GM23338 (cell line): ENCODE measurements at regions not wholly inside any gene's neighbourhood (a gene's known extent, or its start where the extent isn't known, plus 50 kb on each side); places are given as distances from the start of the nearest gene placed in this dataset.

Experiments
- ATAC-seq: fragments of 200-7000 bp; cut with Tn5 transposase; 3 replicates; pipeline ENCODE4 v1.9.1; 2020
- DNase-seq: peaks from one replicate; pipeline ENCODE4 v3.0.0-alpha.2; 2015; ENCODE audit warnings: low spot score
- H2AFZ ChIP-seq: fragments of 200-600 bp; sonication (generic); 2 replicates; pipeline ENCODE4 v1.8.0; 2016; ENCODE audit warnings: antibody characterized with exemption, mild to moderate bottlenecking, moderate library complexity
- H3F3A ChIP-seq: fragments of 200-600 bp; sonication (generic); replicated peaks from 2 replicates; pipeline ENCODE4 v1.8.0; 2017; ENCODE audit warnings: antibody characterized with exemption, mixed run types, low read depth
- H3K27ac ChIP-seq: fragments of 200-600 bp; sonication (generic); 2 replicates; pipeline ENCODE4 v1.6.1; 2016; ENCODE audit warnings: low read depth
- H3K27me3 ChIP-seq: fragments of 200-600 bp; sonication (generic); 2 replicates; pipeline ENCODE4 v1.8.0; 2016; ENCODE audit warnings: mild to moderate bottlenecking, mixed run types, moderate library complexity; ENCODE audit not compliant: insufficient read depth
- H3K36me3 ChIP-seq: fragments of 200-600 bp; sonication (generic); 2 replicates; pipeline ENCODE4 v1.8.0; 2016; ENCODE audit warnings: mild to moderate bottlenecking; ENCODE audit not compliant: insufficient read depth
- H3K4me1 ChIP-seq: fragments of 200-600 bp; sonication (generic); 2 replicates; pipeline ENCODE4 v1.8.0; 2016; ENCODE audit warnings: mild to moderate bottlenecking, moderate library complexity; ENCODE audit not compliant: insufficient read depth
- H3K4me2 ChIP-seq: fragments of 200-600 bp; sonication (generic); 2 replicates; pipeline ENCODE4 v1.7.1; 2017; ENCODE audit warnings: mixed run types
- H3K4me3 ChIP-seq: fragments of 200-600 bp; sonication (generic); 2 replicates; pipeline ENCODE4 v1.6.1; 2016; ENCODE audit warnings: mixed run types
- H3K79me2 ChIP-seq: fragments of 200-600 bp; sonication (generic); replicated peaks from 2 replicates; pipeline ENCODE4 v1.8.0; 2017; ENCODE audit warnings: mild to moderate bottlenecking; ENCODE audit not compliant: insufficient read depth
- H3K9me2 ChIP-seq: fragments of 200-600 bp; sonication (generic); 2 replicates; pipeline ENCODE4 v1.8.0; 2017; ENCODE audit not compliant: insufficient read depth
- H4K20me1 ChIP-seq: fragments of 200-600 bp; sonication (generic); replicated peaks from 2 replicates; pipeline ENCODE4 v1.8.0; 2017; ENCODE audit warnings: mild to moderate bottlenecking; ENCODE audit not compliant: insufficient read depth
- H3K27ac Mint-ChIP-seq: 2 replicates; pipeline ENCODE4 v1.8.0; 2020; ENCODE audit warnings: inconsistent platforms, mild to moderate bottlenecking, moderate library complexity, mixed read lengths
- H3K27me3 Mint-ChIP-seq: 3 replicates; pipeline ENCODE4 v1.8.0; 2022; ENCODE audit warnings: low read depth, mild to moderate bottlenecking, moderate library complexity, mixed read lengths, inconsistent platforms; ENCODE audit not compliant: insufficient read depth, poor library complexity
- H3K36me3 Mint-ChIP-seq: 3 replicates; pipeline ENCODE4 v1.8.0; 2021; ENCODE audit warnings: low read depth, mild to moderate bottlenecking, inconsistent platforms, moderate library complexity, mixed read lengths
- H3K4me1 Mint-ChIP-seq: 3 replicates; pipeline ENCODE4 v1.8.0; 2020; ENCODE audit warnings: mild to moderate bottlenecking, inconsistent platforms, mixed read lengths
- H3K4me3 Mint-ChIP-seq: 3 replicates; pipeline ENCODE4 v1.8.0; 2021; ENCODE audit warnings: moderate library complexity, mild to moderate bottlenecking, inconsistent platforms, mixed read lengths
- H3K9me3 Mint-ChIP-seq: 3 replicates; pipeline ENCODE4 v1.8.0; 2020; ENCODE audit warnings: moderate library complexity, mild to moderate bottlenecking, inconsistent platforms, mixed read lengths
- CREB1 ChIP-seq: fragments of 250-450 bp; sonication (Bioruptor Pico); IDR thresholded peaks from 2 replicates; pipeline ENCODE4 v1.5.0; 2020; ENCODE audit warnings: low read depth, mild to moderate bottlenecking, moderate library complexity
- CTCF ChIP-seq, 2 experiments: fragments of 200-600 bp in 1 of 2; sonication (generic) in 1 of 2; conservative IDR thresholded peaks; 2 replicates each; pipeline versions ENCODE4 v1.5.1 to v1.6.1; 2016 to 2017; ENCODE audit warnings: antibody characterized with exemption in 2 of 2, low read depth in 2 of 2, mild to moderate bottlenecking in 2 of 2, moderate library complexity in 1 of 2
- ETS1 ChIP-seq: IDR thresholded peaks from 2 replicates; pipeline ENCODE4 v1.6.1; 2016; ENCODE audit warnings: antibody characterized with exemption
- EZH2 ChIP-seq: fragments of 200-600 bp; sonication (generic); IDR thresholded peaks from one replicate; pipeline ENCODE4 v1.8.0; 2017; ENCODE audit warnings: antibody characterized with exemption, mild to moderate bottlenecking, low read depth; ENCODE audit not compliant: unreplicated experiment
- NANOG ChIP-seq: IDR thresholded peaks from 2 replicates; pipeline ENCODE4 v1.6.1; 2016; ENCODE audit warnings: antibody characterized with exemption, borderline replicate concordance
- POLR2AphosphoS5 ChIP-seq: IDR thresholded peaks from 2 replicates; pipeline ENCODE4 v1.6.1; 2016; ENCODE audit warnings: antibody characterized with exemption, low read depth
- REST ChIP-seq: IDR thresholded peaks from one replicate; pipeline ENCODE4 v1.6.1; 2018; ENCODE audit warnings: antibody characterized with exemption; ENCODE audit not compliant: unreplicated experiment
- ZNF114 ChIP-seq: fragments of 250-450 bp; sonication (Bioruptor Pico); IDR thresholded peaks from 2 replicates; pipeline ENCODE4 v1.5.0; 2020; ENCODE audit warnings: mild to moderate bottlenecking, moderate library complexity

GRCh38 chr2:234546770-234547169 lies 49.9 kb upstream of the ARL4C start:
- ATAC-seq: no peak
- Histone ChIP-seq H3K4me2 (0 out of 2 replicates have a peak overlapping the region, but pooled peaks have one; percentile 31), H4K20me1 (no peaks in the 10 kb centered on the region), H3K36me3 (no peaks in the 10 kb centered on the region), H3K4me3 (no peak overlapping the region), H3K27ac (peak overlapping the region; percentile 47; the same call in 1 of the 2 replicates), H3K79me2 (no peaks in the 10 kb centered on the region), H2AFZ (peak overlapping the region; percentile 75; the same call in 1 of the 2 replicates), H3K9me2 (no peaks in the 10 kb centered on the region), H3K4me1 (peaks cover 37% of the 10 kb centered on the region), H3K27me3 (no peaks in the 10 kb centered on the region), H3F3A (no peaks in the 10 kb centered on the region; the same call in 1 of the 2 replicates)
- Mint-ChIP-seq H3K27ac (no peak overlapping the region), H3K4me3 (no peak overlapping the region), H3K36me3 (no peaks in the 10 kb centered on the region), H3K4me1 (peaks cover 55% of the 10 kb centered on the region), H3K27me3 (peaks cover 6% of the 10 kb centered on the region), H3K9me3 (peaks cover 5% of the 10 kb centered on the region)
- TF ChIP-seq CTCF (conservative IDR thresholded peaks at IDR 0.05; ENCODE audit: low read depth in 2 of 2) (no peak), ETS1 (no peak), REST (no peak), POLR2AphosphoS5 (no peak), CREB1 (CRISPR knock-in tag) (no peak), EZH2 (no peak), ZNF114 (no peak), NANOG (no peak)
- no peak for DNase-seq
